ENCODE measurements at regions not wholly inside any gene's neighbourhood (a gene's known extent, or its start where the extent isn't known, plus 50 kb on each side); places are given as distances from the start of the nearest gene placed in this dataset.

DNA sequence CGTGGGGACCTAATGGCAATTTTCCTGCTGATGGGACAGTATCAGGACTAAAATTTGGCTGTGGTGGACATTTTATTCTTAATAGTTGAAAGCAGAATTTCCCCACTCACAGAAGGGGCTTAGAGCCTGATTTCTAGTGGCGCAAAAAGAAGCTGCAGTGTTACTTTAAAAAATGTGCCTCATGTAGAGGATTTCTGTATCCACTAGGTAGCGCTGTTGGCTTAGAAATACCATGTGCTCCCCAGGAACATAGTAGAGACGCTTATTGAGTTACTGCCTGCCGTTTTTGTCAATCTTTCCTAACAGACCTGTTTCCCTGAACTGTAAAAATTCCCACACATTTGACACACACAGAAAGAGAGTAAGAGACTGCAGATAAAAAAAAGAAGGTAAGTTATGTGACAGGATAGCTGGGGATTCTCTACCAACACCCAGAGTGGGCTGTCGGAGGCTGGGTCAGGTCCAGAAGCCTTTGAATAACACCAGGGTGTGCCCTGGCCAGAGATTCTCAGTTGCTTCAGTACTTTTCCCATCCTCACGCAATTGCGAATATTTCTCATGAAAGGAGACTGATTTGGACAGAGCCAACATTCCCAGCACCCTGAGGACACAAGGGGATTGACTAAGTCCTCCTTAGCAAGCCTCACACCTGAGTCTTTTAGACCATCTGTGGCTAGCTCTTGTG is 88.4 kb downstream of the ZXDA start:
- TF ChIP-seq, protein P1, sequence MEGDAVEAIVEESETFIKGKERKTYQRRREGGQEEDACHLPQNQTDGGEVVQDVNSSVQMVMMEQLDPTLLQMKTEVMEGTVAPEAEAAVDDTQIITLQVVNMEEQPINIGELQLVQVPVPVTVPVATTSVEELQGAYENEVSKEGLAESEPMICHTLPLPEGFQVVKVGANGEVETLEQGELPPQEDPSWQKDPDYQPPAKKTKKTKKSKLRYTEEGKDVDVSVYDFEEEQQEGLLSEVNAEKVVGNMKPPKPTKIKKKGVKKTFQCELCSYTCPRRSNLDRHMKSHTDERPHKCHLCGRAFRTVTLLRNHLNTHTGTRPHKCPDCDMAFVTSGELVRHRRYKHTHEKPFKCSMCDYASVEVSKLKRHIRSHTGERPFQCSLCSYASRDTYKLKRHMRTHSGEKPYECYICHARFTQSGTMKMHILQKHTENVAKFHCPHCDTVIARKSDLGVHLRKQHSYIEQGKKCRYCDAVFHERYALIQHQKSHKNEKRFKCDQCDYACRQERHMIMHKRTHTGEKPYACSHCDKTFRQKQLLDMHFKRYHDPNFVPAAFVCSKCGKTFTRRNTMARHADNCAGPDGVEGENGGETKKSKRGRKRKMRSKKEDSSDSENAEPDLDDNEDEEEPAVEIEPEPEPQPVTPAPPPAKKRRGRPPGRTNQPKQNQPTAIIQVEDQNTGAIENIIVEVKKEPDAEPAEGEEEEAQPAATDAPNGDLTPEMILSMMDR (IDR thresholded peaks at IDR 0.05): peak in 3 of 4 experiments; percentile 52 to 66 (median 63)
- TF ChIP-seq POLR2A (IDR thresholded peaks at IDR 0.05) (no peak), POLR2AphosphoS5 (IDR thresholded peaks at IDR 0.05) (no peak)
